Inferior parietal cortex (tissue), 1 donor: ENCODE measurements at regions not wholly inside any gene's neighbourhood (a gene's known extent, or its start where the extent isn't known, plus 50 kb on each side); places are given as distances from the start of the nearest gene placed in this dataset.

Experiments used
- DNase-seq: peaks from one replicate; pipeline ENCODE4 v3.0.0-alpha.2; 2016; ENCODE audit errors: extremely low spot score

- no peak for DNase-seq
These were observed 343.2 kb downstream of the ACTL7B start for GRCh38 chr9:108512426-108513173.

GRCh38 chr9:108511307-108511706 lies 344.5 kb downstream of the ACTL7B start:
- DNase-seq = no peak

GRCh38 chr9:108496846-108497245 lies 358.9 kb downstream of the ACTL7B start:
- DNase-seq = no peak

GRCh38 chr9:108489567-108489966 lies 366.2 kb downstream of the ACTL7B start:
- no peak for DNase-seq

GRCh38 chr9:108486831-108487230 lies 369.0 kb downstream of the ACTL7B start:
- no peak for DNase-seq

GRCh38 chr9:108484468-108484867 lies 371.3 kb downstream of the ACTL7B start:
- DNase-seq = no peak

GRCh38 chr9:108483676-108484075 lies 372.1 kb downstream of the ACTL7B start:
- no peak for DNase-seq

GRCh38 chr9:108479989-108480652 lies 375.7 kb downstream of the ACTL7B start:
- DNase-seq = no peak

GRCh38 chr9:108478431-108479332 lies 377.1 kb downstream of the ACTL7B start:
- DNase-seq = no peak

- no peak for DNase-seq
These were observed 378.2 kb downstream of the ACTL7B start for GRCh38 chr9:108477529-108478006.

GRCh38 chr9:108476574-108476973 lies 379.2 kb downstream of the ACTL7B start:
- DNase-seq = no peak

- no peak for DNase-seq
These were observed 380.0 kb downstream of the ACTL7B start for GRCh38 chr9:108475813-108476212.

GRCh38 chr9:108474356-108474755 lies 381.4 kb downstream of the ACTL7B start:
- DNase-seq = no peak

GRCh38 chr9:108473209-108474112 lies 382.3 kb downstream of the ACTL7B start:
- no peak for DNase-seq

GRCh38 chr9:108469654-108470053 lies 386.1 kb downstream of the ACTL7B start:
- no peak for DNase-seq

- DNase-seq = no peak
These were observed 387.4 kb downstream of the ACTL7B start for GRCh38 chr9:108468364-108468763.

- DNase-seq = no peak
These were observed 388.0 kb downstream of the ACTL7B start for GRCh38 chr9:108467653-108468324.

GRCh38 chr9:108467161-108467560 lies 388.6 kb downstream of the ACTL7B start:
- DNase-seq = no peak

- no peak for DNase-seq
These were observed 389.5 kb downstream of the ACTL7B start for GRCh38 chr9:108466304-108466703.

- DNase-seq = no peak
These were observed 391.7 kb downstream of the ACTL7B start for GRCh38 chr9:108463932-108464606.
